GM18867 (cell line): ENCODE measurements at regions not wholly inside any gene's neighbourhood (a gene's known extent, or its start where the extent isn't known, plus 50 kb on each side); places are given as distances from the start of the nearest gene placed in this dataset.

ENCODE experiments used
- ATAC-seq: cut with Tn5 transposase; IDR thresholded peaks from one replicate; pipeline ENCODE4 v1.9.1; 2021; ENCODE audit warnings: mild to moderate bottlenecking, moderate library complexity; ENCODE audit not compliant: unreplicated experiment

- no peak for ATAC-seq
Measured at GRCh38 chr5:84695330-84695729, 310.6 kb upstream of the EDIL3 start.

- no peak for ATAC-seq
Measured at GRCh38 chr5:84693256-84693655, 308.6 kb upstream of the EDIL3 start.

GRCh38 chr5:84688566-84688965, 303.9 kb upstream of the EDIL3 start:
- ATAC-seq: no peak

GRCh38 chr5:84685121-84685894, 300.6 kb upstream of the EDIL3 start:
- ATAC-seq: no peak

GRCh38 chr5:84683594-84683993, 298.9 kb upstream of the EDIL3 start:
- no peak for ATAC-seq

- ATAC-seq: no peak
Measured at GRCh38 chr5:84682531-84682930, 297.9 kb upstream of the EDIL3 start.

- ATAC-seq: no peak
Measured at GRCh38 chr5:84680908-84681307, 296.2 kb upstream of the EDIL3 start.

- ATAC-seq: no peak
Measured at GRCh38 chr5:84673785-84674184, 289.1 kb upstream of the EDIL3 start.

- no peak for ATAC-seq
Measured at GRCh38 chr5:84667576-84667975, 282.9 kb upstream of the EDIL3 start.

- no peak for ATAC-seq
Measured at GRCh38 chr5:84650429-84650828, 265.7 kb upstream of the EDIL3 start.

GRCh38 chr5:84647581-84647980, 262.9 kb upstream of the EDIL3 start:
- no peak for ATAC-seq

GRCh38 chr5:84642795-84643194, 258.1 kb upstream of the EDIL3 start:
- no peak for ATAC-seq

- ATAC-seq: no peak
Measured at GRCh38 chr5:84642324-84642723, 257.6 kb upstream of the EDIL3 start.

GRCh38 chr5:84637662-84638375, 253.1 kb upstream of the EDIL3 start:
- ATAC-seq: no peak

GRCh38 chr5:84635235-84636055, 250.8 kb upstream of the EDIL3 start:
- ATAC-seq: no peak

GRCh38 chr5:84634256-84634655, 249.6 kb upstream of the EDIL3 start:
- no peak for ATAC-seq

GRCh38 chr5:84632418-84632817, 247.7 kb upstream of the EDIL3 start:
- ATAC-seq: no peak

- ATAC-seq: no peak
Measured at GRCh38 chr5:84628918-84629317, 244.2 kb upstream of the EDIL3 start.

GRCh38 chr5:84623019-84623418, 238.3 kb upstream of the EDIL3 start:
- no peak for ATAC-seq

GRCh38 chr5:84622461-84622860, 237.8 kb upstream of the EDIL3 start:
- ATAC-seq: no peak

- ATAC-seq: peak; percentile 54
Measured at GRCh38 chr5:84618262-84618661, 233.6 kb upstream of the EDIL3 start.

GRCh38 chr5:84614906-84615305, 230.2 kb upstream of the EDIL3 start:
- no peak for ATAC-seq
